ENCODE measurements at regions not wholly inside any gene's neighbourhood (a gene's known extent, or its start where the extent isn't known, plus 50 kb on each side); places are given as distances from the start of the nearest gene placed in this dataset.

GRCh38 chr4:83664741-83665140 is 128.8 kb downstream of the GPAT3 start:
- Histone ChIP-seq H3K4me3 (ENCODE audit: low read depth in 1 of 3, low read length in 3 of 3) (no peak overlapping the region), H3K36me3 (ENCODE audit: control insufficient read depth in 4 of 4, insufficient read depth in 3 of 4, low read depth in 1 of 4, low read length in 3 of 4) (no peaks in the 10 kb centered on the region), H3K27ac (ENCODE audit: low read depth in 1 of 2, low read length in 2 of 2) (no peak overlapping the region), H3K27me3 (ENCODE audit: control insufficient read depth in 4 of 4, insufficient read depth in 4 of 4, low read length in 3 of 4) (peaks cover 0 to 3% (median 0%) of the 10 kb centered on the region in 4 donors), H3K9ac (ENCODE audit: low read depth in 1 of 2, low read length in 2 of 2) (no peak overlapping the region), H3K4me1 (ENCODE audit: control insufficient read depth in 4 of 4, insufficient read depth in 4 of 4, low read length in 3 of 4) (no peaks in the 10 kb centered on the region), H3K9me3 (ENCODE audit: control insufficient read depth in 4 of 4, low read length in 3 of 4) (no peaks in the 10 kb centered on the region)
- TF ChIP-seq SP1 (IDR thresholded peaks at IDR 0.05) (no peak), ATF3 (IDR thresholded peaks at IDR 0.05) (no peak), JUND (IDR thresholded peaks at IDR 0.05) (no peak), HNF4A (conservative IDR thresholded peaks at IDR 0.05) (no peak), TAF1 (conservative IDR thresholded peaks at IDR 0.05) (no peak), REST (IDR thresholded peaks at IDR 0.05) (no peak), MAX (IDR thresholded peaks at IDR 0.05) (no peak)
- 72% methylated on average over 5 of the region's 5 CpGs for WGBS
- DNase-seq (ENCODE audit: low spot score) = no peak

- Histone ChIP-seq H3K27me3 (ENCODE audit: control insufficient read depth in 4 of 4, insufficient read depth in 4 of 4, low read length in 3 of 4) (peaks cover 0 to 3% (median 0%) of the 10 kb centered on the region in 4 donors), H3K27ac (ENCODE audit: low read depth in 1 of 2, low read length in 2 of 2) (no peak overlapping the region), H3K9ac (ENCODE audit: low read depth in 1 of 2, low read length in 2 of 2) (no peak overlapping the region), H3K36me3 (ENCODE audit: control insufficient read depth in 4 of 4, insufficient read depth in 3 of 4, low read depth in 1 of 4, low read length in 3 of 4) (no peaks in the 10 kb centered on the region), H3K4me1 (ENCODE audit: control insufficient read depth in 4 of 4, insufficient read depth in 4 of 4, low read length in 3 of 4) (no peaks in the 10 kb centered on the region), H3K4me3 (ENCODE audit: low read depth in 1 of 3, low read length in 3 of 3) (no peak overlapping the region), H3K9me3 (ENCODE audit: control insufficient read depth in 4 of 4, low read length in 3 of 4) (no peaks in the 10 kb centered on the region)
- DNase-seq (ENCODE audit: low spot score) = no peak
- TF ChIP-seq RAD21 (IDR thresholded peaks at IDR 0.05) (no peak), REST (IDR thresholded peaks at IDR 0.05) (no peak), ZBTB33 (IDR thresholded peaks at IDR 0.05) (no peak), MAX (IDR thresholded peaks at IDR 0.05) (no peak)
- 86% methylated on average over 10 of the region's 10 CpGs for WGBS
These were observed 128.2 kb downstream of the GPAT3 start for GRCh38 chr4:83664071-83664470.
